Esophagus squamous epithelium (tissue), 4 donors: ENCODE measurements at regions not wholly inside any gene's neighbourhood (a gene's known extent, or its start where the extent isn't known, plus 50 kb on each side); places are given as distances from the start of the nearest gene placed in this dataset.

Experiments used
- POLR2A ChIP-seq, 4 donors: fragments of 450-650 bp; IDR thresholded peaks; one replicate each; pipeline ENCODE4 v1.6.1; 2017; ENCODE audit warnings: antibody characterized with exemption in 4 of 4, mild to moderate bottlenecking in 4 of 4, moderate library complexity in 3 of 4
- TF ChIP-seq, protein P1 (sequence below), 6 experiments: fragments of 450-650 bp in 4 of 6; fragments of 200-600 bp in 2 of 6; sonication (generic) in 2 of 6; IDR thresholded peaks; one replicate each; pipeline ENCODE4 v1.5.1; 2016 to 2019; ENCODE audit warnings: antibody characterized with exemption in 6 of 6, mild to moderate bottlenecking in 4 of 6, moderate library complexity in 4 of 6

DNA sequence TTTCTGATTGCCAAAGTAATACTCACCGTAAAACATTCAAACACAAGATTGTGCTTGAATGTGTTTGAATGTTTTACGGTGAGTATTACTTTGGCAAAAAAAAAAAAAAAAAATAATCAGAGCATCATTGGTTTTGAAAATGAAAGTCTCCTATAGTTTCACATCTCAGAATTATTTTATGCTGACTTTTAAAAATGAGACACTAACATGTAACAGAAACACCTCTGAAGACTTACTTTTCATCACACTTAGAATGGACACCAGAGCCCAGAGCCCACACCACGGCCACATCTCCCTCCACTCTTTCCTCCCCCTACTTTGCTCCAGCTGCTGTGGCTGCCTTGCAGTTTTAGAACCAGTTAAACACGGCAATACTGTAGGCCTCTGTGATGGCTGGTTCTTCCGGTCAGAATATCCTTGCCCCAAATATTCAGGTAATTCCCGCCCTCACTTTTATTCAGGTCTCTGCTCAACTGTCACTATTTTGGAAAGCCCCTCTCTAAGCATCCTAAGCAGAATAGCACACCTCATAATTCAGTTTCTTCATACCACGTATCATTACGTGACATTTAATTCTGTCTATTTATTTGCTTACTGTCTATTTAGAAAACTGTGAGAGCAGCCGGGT lies 138.9 kb upstream of the MAX start:
- no peak for TF ChIP-seq POLR2A (IDR thresholded peaks at IDR 0.05)
- TF ChIP-seq, protein P1, sequence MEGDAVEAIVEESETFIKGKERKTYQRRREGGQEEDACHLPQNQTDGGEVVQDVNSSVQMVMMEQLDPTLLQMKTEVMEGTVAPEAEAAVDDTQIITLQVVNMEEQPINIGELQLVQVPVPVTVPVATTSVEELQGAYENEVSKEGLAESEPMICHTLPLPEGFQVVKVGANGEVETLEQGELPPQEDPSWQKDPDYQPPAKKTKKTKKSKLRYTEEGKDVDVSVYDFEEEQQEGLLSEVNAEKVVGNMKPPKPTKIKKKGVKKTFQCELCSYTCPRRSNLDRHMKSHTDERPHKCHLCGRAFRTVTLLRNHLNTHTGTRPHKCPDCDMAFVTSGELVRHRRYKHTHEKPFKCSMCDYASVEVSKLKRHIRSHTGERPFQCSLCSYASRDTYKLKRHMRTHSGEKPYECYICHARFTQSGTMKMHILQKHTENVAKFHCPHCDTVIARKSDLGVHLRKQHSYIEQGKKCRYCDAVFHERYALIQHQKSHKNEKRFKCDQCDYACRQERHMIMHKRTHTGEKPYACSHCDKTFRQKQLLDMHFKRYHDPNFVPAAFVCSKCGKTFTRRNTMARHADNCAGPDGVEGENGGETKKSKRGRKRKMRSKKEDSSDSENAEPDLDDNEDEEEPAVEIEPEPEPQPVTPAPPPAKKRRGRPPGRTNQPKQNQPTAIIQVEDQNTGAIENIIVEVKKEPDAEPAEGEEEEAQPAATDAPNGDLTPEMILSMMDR (IDR thresholded peaks at IDR 0.05): no peak
